Neural cell (in vitro differentiated cells): ENCODE measurements at regions not wholly inside any gene's neighbourhood (a gene's known extent, or its start where the extent isn't known, plus 50 kb on each side); places are given as distances from the start of the nearest gene placed in this dataset.

Experiments
- H2AFZ ChIP-seq: fragments of 200-600, 300-800 bp; sonication (generic), shearing (Covaris generic); 2 replicates; pipeline ENCODE4 v1.6.0; 2014; ENCODE audit warnings: low read depth, mild to moderate bottlenecking, antibody characterized with exemption, low read length, moderate library complexity
- H3F3A ChIP-seq: fragments of 200-600 bp; shearing (Covaris generic); 2 replicates; pipeline ENCODE4 v1.6.1; 2016; ENCODE audit warnings: mild to moderate bottlenecking, moderate library complexity, mixed read lengths, antibody characterized with exemption, low read length; ENCODE audit not compliant: insufficient read depth, poor library complexity, severe bottlenecking
- H3K27ac ChIP-seq: fragments of 200-600, 300-800 bp; sonication (generic), shearing (Covaris generic); 2 replicates; pipeline ENCODE4 v1.5.1; 2014; ENCODE audit warnings: mild to moderate bottlenecking, low read length, moderate library complexity
- H3K27me3 ChIP-seq: fragments of 300-800, 200-600 bp; sonication (generic), shearing (Covaris generic); 2 replicates; pipeline ENCODE4 v1.6.0; 2014; ENCODE audit warnings: mild to moderate bottlenecking, low read depth, low read length, moderate library complexity; ENCODE audit not compliant: insufficient read depth
- H3K36me3 ChIP-seq: fragments of 300-800, 200-600 bp; sonication (generic), shearing (Covaris generic); 2 replicates; pipeline ENCODE4 v1.5.1; 2014; ENCODE audit warnings: mild to moderate bottlenecking, antibody characterized with exemption, low read length, moderate library complexity; ENCODE audit not compliant: insufficient read depth
- H3K4me2 ChIP-seq: fragments of 300-800, 200-600 bp; sonication (generic), shearing (Covaris generic); 2 replicates; pipeline ENCODE4 v1.6.0; 2014; ENCODE audit warnings: mild to moderate bottlenecking, low read length
- H3K4me3 ChIP-seq: fragments of 300-800, 200-600 bp; sonication (generic), shearing (Covaris generic); 2 replicates; pipeline ENCODE4 v1.5.1; 2014; ENCODE audit warnings: mild to moderate bottlenecking, low read length, moderate library complexity
- H3K79me2 ChIP-seq: fragments of 200-600 bp; shearing (Covaris generic); replicated peaks from 2 replicates; pipeline ENCODE4 v1.6.0; 2014; ENCODE audit warnings: mild to moderate bottlenecking, low read length, moderate library complexity; ENCODE audit not compliant: insufficient read depth
- H3K9ac ChIP-seq: fragments of 300-800, 200-600 bp; sonication (generic), shearing (Covaris generic); 2 replicates; pipeline ENCODE4 v1.6.1; 2016; ENCODE audit warnings: mild to moderate bottlenecking, low read length, mixed read lengths
- H3K9me2 ChIP-seq: fragments of 200-600 bp; shearing (Covaris generic); 2 replicates; pipeline ENCODE4 v1.6.1; 2016; ENCODE audit warnings: mild to moderate bottlenecking, low read length, mixed read lengths; ENCODE audit not compliant: insufficient read depth
- H3K9me3 ChIP-seq: fragments of 200-600, 300-800 bp; sonication (generic), shearing (Covaris generic); 2 replicates; pipeline ENCODE4 v1.6.1; 2016; ENCODE audit warnings: mild to moderate bottlenecking, mixed run types, low read length, moderate library complexity, mixed read lengths
- H4K20me1 ChIP-seq: fragments of 200-600 bp; shearing (Covaris generic); 2 replicates; pipeline ENCODE4 v1.6.1; 2016; ENCODE audit warnings: mild to moderate bottlenecking, mixed run types; ENCODE audit not compliant: insufficient read depth
- EP300 ChIP-seq: fragments of 450-650 bp; conservative IDR thresholded peaks from 2 replicates; pipeline ENCODE4 v1.6.1; 2014; ENCODE audit warnings: antibody characterized with exemption, mild to moderate bottlenecking, moderate library complexity; ENCODE audit not compliant: poor library complexity, severe bottlenecking
- EZH2 ChIP-seq: fragments of 200-600, 300-800 bp; shearing (Covaris generic), sonication (generic); IDR thresholded peaks from 2 replicates; pipeline ENCODE4 v1.6.1; 2014; ENCODE audit warnings: antibody characterized with exemption, low read length, borderline replicate concordance, mild to moderate bottlenecking; ENCODE audit not compliant: insufficient read depth, poor library complexity, severe bottlenecking
- MXI1 ChIP-seq: fragments of 450-650 bp; conservative IDR thresholded peaks from 2 replicates; pipeline ENCODE4 v1.6.1; 2014; ENCODE audit warnings: antibody characterized with exemption, mild to moderate bottlenecking; ENCODE audit not compliant: poor library complexity, severe bottlenecking
- POLR2AphosphoS5 ChIP-seq: IDR thresholded peaks from 2 replicates; pipeline ENCODE4 v1.6.1; 2012
- RAD21 ChIP-seq: fragments of 450-650 bp; conservative IDR thresholded peaks from 2 replicates; pipeline ENCODE4 v1.6.1; 2014; ENCODE audit warnings: antibody characterized with exemption, mild to moderate bottlenecking, moderate library complexity
- SMC3 ChIP-seq: fragments of 450-650 bp; conservative IDR thresholded peaks from 2 replicates; pipeline ENCODE4 v1.6.1; 2014; ENCODE audit warnings: antibody characterized with exemption, mild to moderate bottlenecking, moderate library complexity; ENCODE audit not compliant: poor library complexity
- TAF1 ChIP-seq: IDR thresholded peaks from 2 replicates; pipeline ENCODE4 v1.6.1; 2012; ENCODE audit warnings: low read depth
- TF ChIP-seq, protein P1 (sequence below): fragments of 450-650 bp; IDR thresholded peaks from 2 replicates; pipeline ENCODE4 v1.5.1; 2014; ENCODE audit warnings: antibody characterized with exemption, mild to moderate bottlenecking, moderate library complexity; ENCODE audit not compliant: poor library complexity, severe bottlenecking
- TF ChIP-seq, protein P2 (sequence below): IDR thresholded peaks from 2 replicates; pipeline ENCODE4 v1.6.1; 2012; ENCODE audit warnings: borderline replicate concordance

DNA sequence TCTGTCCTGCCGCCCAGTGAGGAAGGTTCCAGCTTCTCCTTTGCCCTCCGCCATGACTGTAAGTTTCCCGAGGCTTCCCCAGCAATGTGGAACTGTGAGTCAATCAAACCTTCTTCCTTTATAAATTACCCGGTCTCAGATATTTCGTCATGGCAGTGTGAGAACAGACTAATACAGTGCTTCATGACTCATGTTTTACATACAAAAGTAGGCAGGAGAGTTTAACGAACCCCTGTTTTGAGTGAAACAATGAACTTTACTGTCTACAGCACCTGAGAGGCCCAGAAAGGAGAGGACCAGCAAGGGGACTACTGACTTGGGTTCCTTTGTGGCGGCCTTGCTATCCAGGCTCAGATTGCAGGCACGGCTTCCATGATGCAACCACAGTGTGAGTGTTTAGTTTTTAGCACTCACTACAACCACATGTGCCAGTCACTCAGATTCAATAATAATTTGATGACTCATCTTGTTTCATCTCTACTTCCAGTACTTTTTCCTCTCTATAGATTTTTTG is 139.1 kb upstream of the CLINT1 start:
- no peaks in the 10 kb centered on the region for H3K9me3 ChIP-seq
- H4K20me1 ChIP-seq: no peaks in the 10 kb centered on the region
- no peaks in the 10 kb centered on the region for H3K9me2 ChIP-seq
- no peaks in the 10 kb centered on the region for H3K27me3 ChIP-seq
- H3K79me2 ChIP-seq: no peaks in the 10 kb centered on the region
- no peak overlapping the region for H3K9ac ChIP-seq
- H3K36me3 ChIP-seq: no peaks in the 10 kb centered on the region
- no peak overlapping the region for H2AFZ ChIP-seq
- no peak overlapping the region for H3K4me2 ChIP-seq
- H3K27ac ChIP-seq: no peak overlapping the region
- no peak for TF ChIP-seq EZH2
- no peak for TF ChIP-seq SMC3
- TF ChIP-seq, protein P1, sequence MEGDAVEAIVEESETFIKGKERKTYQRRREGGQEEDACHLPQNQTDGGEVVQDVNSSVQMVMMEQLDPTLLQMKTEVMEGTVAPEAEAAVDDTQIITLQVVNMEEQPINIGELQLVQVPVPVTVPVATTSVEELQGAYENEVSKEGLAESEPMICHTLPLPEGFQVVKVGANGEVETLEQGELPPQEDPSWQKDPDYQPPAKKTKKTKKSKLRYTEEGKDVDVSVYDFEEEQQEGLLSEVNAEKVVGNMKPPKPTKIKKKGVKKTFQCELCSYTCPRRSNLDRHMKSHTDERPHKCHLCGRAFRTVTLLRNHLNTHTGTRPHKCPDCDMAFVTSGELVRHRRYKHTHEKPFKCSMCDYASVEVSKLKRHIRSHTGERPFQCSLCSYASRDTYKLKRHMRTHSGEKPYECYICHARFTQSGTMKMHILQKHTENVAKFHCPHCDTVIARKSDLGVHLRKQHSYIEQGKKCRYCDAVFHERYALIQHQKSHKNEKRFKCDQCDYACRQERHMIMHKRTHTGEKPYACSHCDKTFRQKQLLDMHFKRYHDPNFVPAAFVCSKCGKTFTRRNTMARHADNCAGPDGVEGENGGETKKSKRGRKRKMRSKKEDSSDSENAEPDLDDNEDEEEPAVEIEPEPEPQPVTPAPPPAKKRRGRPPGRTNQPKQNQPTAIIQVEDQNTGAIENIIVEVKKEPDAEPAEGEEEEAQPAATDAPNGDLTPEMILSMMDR: no peak
- no peak for TF ChIP-seq MXI1
- TF ChIP-seq RAD21: no peak
- TF ChIP-seq POLR2AphosphoS5: no peak
- no peak for TF ChIP-seq EP300
- no peak for TF ChIP-seq TAF1
- TF ChIP-seq, protein P2, sequence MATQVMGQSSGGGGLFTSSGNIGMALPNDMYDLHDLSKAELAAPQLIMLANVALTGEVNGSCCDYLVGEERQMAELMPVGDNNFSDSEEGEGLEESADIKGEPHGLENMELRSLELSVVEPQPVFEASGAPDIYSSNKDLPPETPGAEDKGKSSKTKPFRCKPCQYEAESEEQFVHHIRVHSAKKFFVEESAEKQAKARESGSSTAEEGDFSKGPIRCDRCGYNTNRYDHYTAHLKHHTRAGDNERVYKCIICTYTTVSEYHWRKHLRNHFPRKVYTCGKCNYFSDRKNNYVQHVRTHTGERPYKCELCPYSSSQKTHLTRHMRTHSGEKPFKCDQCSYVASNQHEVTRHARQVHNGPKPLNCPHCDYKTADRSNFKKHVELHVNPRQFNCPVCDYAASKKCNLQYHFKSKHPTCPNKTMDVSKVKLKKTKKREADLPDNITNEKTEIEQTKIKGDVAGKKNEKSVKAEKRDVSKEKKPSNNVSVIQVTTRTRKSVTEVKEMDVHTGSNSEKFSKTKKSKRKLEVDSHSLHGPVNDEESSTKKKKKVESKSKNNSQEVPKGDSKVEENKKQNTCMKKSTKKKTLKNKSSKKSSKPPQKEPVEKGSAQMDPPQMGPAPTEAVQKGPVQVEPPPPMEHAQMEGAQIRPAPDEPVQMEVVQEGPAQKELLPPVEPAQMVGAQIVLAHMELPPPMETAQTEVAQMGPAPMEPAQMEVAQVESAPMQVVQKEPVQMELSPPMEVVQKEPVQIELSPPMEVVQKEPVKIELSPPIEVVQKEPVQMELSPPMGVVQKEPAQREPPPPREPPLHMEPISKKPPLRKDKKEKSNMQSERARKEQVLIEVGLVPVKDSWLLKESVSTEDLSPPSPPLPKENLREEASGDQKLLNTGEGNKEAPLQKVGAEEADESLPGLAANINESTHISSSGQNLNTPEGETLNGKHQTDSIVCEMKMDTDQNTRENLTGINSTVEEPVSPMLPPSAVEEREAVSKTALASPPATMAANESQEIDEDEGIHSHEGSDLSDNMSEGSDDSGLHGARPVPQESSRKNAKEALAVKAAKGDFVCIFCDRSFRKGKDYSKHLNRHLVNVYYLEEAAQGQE: no peak
- H3F3A ChIP-seq: no peaks in the 10 kb centered on the region
- H3K4me3 ChIP-seq: no peak overlapping the region

DNA sequence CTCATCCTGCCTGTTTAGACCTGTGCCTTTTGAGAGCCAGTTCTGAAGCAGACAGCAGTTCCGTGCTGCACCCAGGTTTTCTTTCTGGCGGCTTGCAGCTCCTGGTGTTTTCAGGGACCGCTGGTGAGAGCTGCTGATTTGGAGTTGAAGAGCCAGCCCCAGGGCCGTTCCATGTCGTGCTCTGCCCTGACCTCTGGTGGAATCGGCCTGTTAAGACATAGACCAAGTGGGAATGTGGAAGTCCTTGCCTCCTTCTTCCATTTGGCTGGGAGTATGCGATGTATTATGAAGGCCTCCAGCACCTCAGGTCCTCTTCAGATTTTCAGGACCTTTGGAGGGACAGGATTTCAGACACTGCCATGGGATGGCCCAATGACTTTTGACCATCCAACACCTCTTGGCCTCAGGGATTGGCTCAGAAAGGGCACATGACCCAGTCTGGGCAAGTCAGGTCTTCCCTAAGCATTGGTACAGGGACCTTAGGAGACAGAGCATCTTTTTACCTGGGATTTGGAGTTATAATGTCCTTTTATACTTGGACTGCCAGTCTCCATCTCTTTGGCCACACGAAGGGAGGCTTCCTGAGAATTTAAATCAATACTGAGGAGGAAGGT is 136.1 kb upstream of the CLINT1 start:
- H3K4me2 ChIP-seq: no peak overlapping the region
- no peaks in the 10 kb centered on the region for H3K79me2 ChIP-seq
- no peaks in the 10 kb centered on the region for H3K27me3 ChIP-seq
- H2AFZ ChIP-seq: no peak overlapping the region
- H3K27ac ChIP-seq: no peak overlapping the region
- no peak overlapping the region for H3K9ac ChIP-seq
- H3K9me3 ChIP-seq: no peaks in the 10 kb centered on the region
- H4K20me1 ChIP-seq: no peaks in the 10 kb centered on the region
- no peaks in the 10 kb centered on the region for H3K9me2 ChIP-seq
- no peaks in the 10 kb centered on the region for H3F3A ChIP-seq
- H3K36me3 ChIP-seq: no peaks in the 10 kb centered on the region
- no peak for TF ChIP-seq POLR2AphosphoS5
- TF ChIP-seq TAF1: no peak
- TF ChIP-seq, protein P1: peak; percentile 64
- peak; percentile 66 for TF ChIP-seq RAD21
- TF ChIP-seq SMC3: peak; percentile 72
- TF ChIP-seq EP300: no peak
- no peak for TF ChIP-seq EZH2
- no peak overlapping the region for H3K4me3 ChIP-seq
